Suprapubic skin (tissue), 3 donors: ENCODE measurements at regions not wholly inside any gene's neighbourhood (a gene's known extent, or its start where the extent isn't known, plus 50 kb on each side); places are given as distances from the start of the nearest gene placed in this dataset.

ENCODE experiments used
- CTCF ChIP-seq, 2 donors: fragments of 200-600 bp in 1 of 2; fragments of 450-650 bp in 1 of 2; sonication (generic) in 1 of 2; IDR thresholded peaks; one replicate each; pipeline ENCODE4 v1.5.1; 2016 to 2019; ENCODE audit warnings: antibody characterized with exemption in 2 of 2, mild to moderate bottlenecking in 1 of 2, moderate library complexity in 1 of 2
- EP300 ChIP-seq: sonication (generic); formaldehyde crosslinking; IDR thresholded peaks from one replicate; pipeline ENCODE4 v1.6.1; 2017; ENCODE audit warnings: antibody characterized with exemption
- POLR2A ChIP-seq, 2 donors: fragments of 450-650 bp; IDR thresholded peaks; one replicate each; pipeline ENCODE4 v1.6.1; 2017; ENCODE audit warnings: antibody characterized with exemption in 2 of 2, mild to moderate bottlenecking in 2 of 2, moderate library complexity in 2 of 2

GRCh38 chr11:112403432-112403831 lies 142.8 kb upstream of the PLET1 start:
- TF ChIP-seq CTCF (IDR thresholded peaks at IDR 0.05) (no peak), POLR2A (IDR thresholded peaks at IDR 0.05) (no peak), EP300 (no peak)
